HL-60 (cell line): ENCODE measurements at regions not wholly inside any gene's neighbourhood (a gene's known extent, or its start where the extent isn't known, plus 50 kb on each side); places are given as distances from the start of the nearest gene placed in this dataset.

Source experiments
- DNase-seq, 2 experiments: peaks; one replicate each; pipeline ENCODE4 v3.0.0-alpha.2; 2010 to 2020; ENCODE audit warnings: low read depth in 1 of 2, low spot score in 1 of 2
- H3K27ac ChIP-seq: fragments of 250-450 bp; sonication (Bioruptor Pico); replicated peaks from 2 replicates; pipeline ENCODE4 v1.5.1; 2020; ENCODE audit warnings: mild to moderate bottlenecking, moderate library complexity
- H3K27me3 ChIP-seq: fragments of 250-450 bp; sonication (Bioruptor Pico); 2 replicates; pipeline ENCODE4 v1.5.1; 2021; ENCODE audit warnings: mild to moderate bottlenecking, moderate library complexity; ENCODE audit not compliant: insufficient read depth, poor library complexity, severe bottlenecking
- H3K4me3 ChIP-seq: replicated peaks from 2 replicates; pipeline ENCODE4 v1.5.1; 2011; ENCODE audit warnings: mild to moderate bottlenecking, control low read depth, low read length; ENCODE audit not compliant: insufficient read depth
- CTCF ChIP-seq: IDR thresholded peaks from one replicate; pipeline ENCODE4 v1.5.1; 2011; ENCODE audit warnings: low read length, control low read depth, inconsistent platforms; ENCODE audit not compliant: insufficient read depth
- GABPA ChIP-seq: IDR thresholded peaks from 2 replicates; pipeline ENCODE4 v1.6.1; 2012; ENCODE audit warnings: low read depth
- POLR2AphosphoS5 ChIP-seq: IDR thresholded peaks from 2 replicates; pipeline ENCODE4 v1.6.1; 2012; ENCODE audit warnings: low read depth
- REST ChIP-seq: IDR thresholded peaks from 2 replicates; pipeline ENCODE4 v1.6.1; 2012; ENCODE audit warnings: low read depth; ENCODE audit not compliant: insufficient replicate concordance
- SPI1 ChIP-seq: IDR thresholded peaks from 2 replicates; pipeline ENCODE4 v1.6.1; 2012; ENCODE audit warnings: low read depth, mild to moderate bottlenecking, borderline replicate concordance

GRCh38 chr11:134701564-134702165 is 289.6 kb upstream of the B3GAT1 start:
- Histone ChIP-seq H3K27ac (no peak overlapping the region), H3K4me3 (no peak overlapping the region), H3K27me3 (no peaks in the 10 kb centered on the region)
- no peak for TF ChIP-seq POLR2AphosphoS5
- no peak for TF ChIP-seq REST
- TF ChIP-seq GABPA, result no peak
- TF ChIP-seq CTCF, result no peak
- TF ChIP-seq SPI1, result no peak
- no peak for DNase-seq

GRCh38 chr11:134700101-134700640 is 288.1 kb upstream of the B3GAT1 start:
- no peak for TF ChIP-seq GABPA
- TF ChIP-seq REST, result no peak
- TF ChIP-seq CTCF, result no peak
- no peak for TF ChIP-seq SPI1
- TF ChIP-seq POLR2AphosphoS5, result no peak
- Histone ChIP-seq H3K27ac (no peak overlapping the region), H3K27me3 (no peaks in the 10 kb centered on the region), H3K4me3 (no peak overlapping the region)
- DNase-seq, result no peak

GRCh38 chr11:134696455-134696854 is 284.4 kb upstream of the B3GAT1 start:
- no peaks in the 10 kb centered on the region for H3K27me3 ChIP-seq

More at GRCh38 chr11:134696455-134696854, 284.4 kb upstream of the B3GAT1 start:
- no peak overlapping the region for H3K27ac ChIP-seq
- TF ChIP-seq CTCF (no peak), GABPA (no peak), POLR2AphosphoS5 (no peak), REST (no peak), SPI1 (no peak)
- H3K4me3 ChIP-seq, result no peak overlapping the region
- DNase-seq, result no peak
